LNCaP clone FGC (cell line): ENCODE measurements at regions not wholly inside any gene's neighbourhood (a gene's known extent, or its start where the extent isn't known, plus 50 kb on each side); places are given as distances from the start of the nearest gene placed in this dataset.

Experiments used
- DNase-seq: peaks from one replicate; pipeline ENCODE4 v3.0.0-alpha.2; 2011; ENCODE audit warnings: low read depth
- H3K4me3 ChIP-seq: 2 replicates; pipeline ENCODE4 v1.5.1; 2011; ENCODE audit warnings: mild to moderate bottlenecking, low read depth, low read length, control low read depth
- TF ChIP-seq, protein P1 (sequence below): IDR thresholded peaks from 2 replicates; pipeline ENCODE4 v1.5.1; 2012; ENCODE audit warnings: mild to moderate bottlenecking; ENCODE audit not compliant: control insufficient read depth, insufficient read depth; ENCODE audit errors: extremely low read depth

DNA sequence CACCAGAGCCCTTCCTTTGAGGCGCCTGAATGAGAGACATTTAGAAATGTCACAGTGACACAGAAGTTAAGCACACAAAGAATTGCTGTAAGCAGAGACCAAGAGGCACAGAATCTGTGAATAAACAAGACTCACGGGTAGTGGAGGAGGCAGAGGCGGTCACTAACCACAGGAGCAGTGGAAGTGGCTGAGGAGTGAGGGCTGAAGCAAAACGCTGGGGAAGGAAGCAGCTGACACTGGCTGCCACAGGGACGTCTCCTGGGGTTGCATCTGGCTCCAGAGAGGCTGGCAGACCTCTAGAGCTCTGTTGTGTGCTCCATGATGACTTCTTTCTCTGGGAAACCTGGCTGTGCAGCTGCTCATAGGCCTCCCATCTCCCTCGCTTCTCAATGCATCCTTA lies 65.0 kb upstream of the SLC2A12 start:
- TF ChIP-seq, protein P1, sequence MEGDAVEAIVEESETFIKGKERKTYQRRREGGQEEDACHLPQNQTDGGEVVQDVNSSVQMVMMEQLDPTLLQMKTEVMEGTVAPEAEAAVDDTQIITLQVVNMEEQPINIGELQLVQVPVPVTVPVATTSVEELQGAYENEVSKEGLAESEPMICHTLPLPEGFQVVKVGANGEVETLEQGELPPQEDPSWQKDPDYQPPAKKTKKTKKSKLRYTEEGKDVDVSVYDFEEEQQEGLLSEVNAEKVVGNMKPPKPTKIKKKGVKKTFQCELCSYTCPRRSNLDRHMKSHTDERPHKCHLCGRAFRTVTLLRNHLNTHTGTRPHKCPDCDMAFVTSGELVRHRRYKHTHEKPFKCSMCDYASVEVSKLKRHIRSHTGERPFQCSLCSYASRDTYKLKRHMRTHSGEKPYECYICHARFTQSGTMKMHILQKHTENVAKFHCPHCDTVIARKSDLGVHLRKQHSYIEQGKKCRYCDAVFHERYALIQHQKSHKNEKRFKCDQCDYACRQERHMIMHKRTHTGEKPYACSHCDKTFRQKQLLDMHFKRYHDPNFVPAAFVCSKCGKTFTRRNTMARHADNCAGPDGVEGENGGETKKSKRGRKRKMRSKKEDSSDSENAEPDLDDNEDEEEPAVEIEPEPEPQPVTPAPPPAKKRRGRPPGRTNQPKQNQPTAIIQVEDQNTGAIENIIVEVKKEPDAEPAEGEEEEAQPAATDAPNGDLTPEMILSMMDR, result no peak
- no peak for DNase-seq
- H3K4me3 ChIP-seq, result no peak overlapping the region

DNA sequence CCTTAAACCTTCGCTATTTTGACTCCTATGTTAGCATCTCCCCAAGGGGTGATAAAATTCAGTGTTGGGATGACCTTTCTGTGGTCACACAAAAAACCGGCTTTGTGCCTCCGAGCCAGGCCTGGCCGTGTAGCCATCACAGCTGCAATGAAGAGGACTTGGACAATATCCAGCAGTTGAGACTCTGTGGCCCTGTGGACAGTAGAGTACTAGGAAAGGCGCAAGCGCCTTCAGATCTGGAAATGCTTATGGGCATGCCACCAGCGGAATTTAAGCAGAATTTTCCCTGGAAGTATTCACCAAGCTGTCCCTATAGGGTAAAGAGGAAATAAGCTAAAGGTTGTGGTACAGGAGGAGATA lies 63.3 kb upstream of the SLC2A12 start:
- no peak for DNase-seq
- TF ChIP-seq, protein P1, result no peak
- no peak overlapping the region for H3K4me3 ChIP-seq

DNA sequence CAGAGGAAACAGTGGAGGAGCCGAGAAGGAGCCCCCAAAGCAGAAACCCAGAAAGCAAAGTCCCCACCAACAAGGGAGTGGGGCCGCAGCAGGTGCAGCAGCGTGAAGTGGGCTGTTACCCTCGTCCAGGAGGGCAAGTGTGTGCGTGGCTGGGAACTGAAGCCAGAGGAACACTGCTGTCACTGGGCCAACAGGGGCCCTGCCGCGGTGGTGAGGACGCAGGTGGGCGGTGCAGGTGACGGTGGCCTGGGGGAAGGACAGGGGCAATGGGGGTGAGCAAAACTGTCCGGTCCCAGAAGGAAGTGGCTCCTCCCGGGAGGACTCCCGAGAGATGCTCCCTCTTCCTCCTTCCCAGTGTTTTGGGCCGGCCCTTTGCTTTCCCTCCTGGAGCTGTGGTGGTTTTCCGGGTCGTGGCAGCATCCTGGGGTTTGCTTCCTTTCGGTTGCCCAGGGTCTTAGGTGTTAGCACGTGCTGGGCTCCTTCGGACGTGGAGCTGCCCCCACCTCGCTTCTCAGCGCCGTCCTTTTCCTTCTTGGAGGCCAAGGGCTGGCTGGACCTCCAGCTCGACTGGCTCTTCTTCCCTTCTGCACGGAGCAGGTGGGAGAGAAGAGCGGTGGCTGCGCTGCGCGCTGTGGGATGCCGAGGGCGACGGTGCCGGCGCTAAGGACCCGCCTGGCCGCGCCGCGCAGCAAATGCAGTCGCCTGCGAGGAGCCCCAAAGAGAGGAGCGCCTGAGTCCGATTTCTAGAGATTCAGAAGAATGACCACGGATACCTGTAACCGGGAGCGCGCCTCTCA lies 62.7 kb upstream of the SLC2A12 start:
- no peak overlapping the region for H3K4me3 ChIP-seq
- no peak for DNase-seq
- TF ChIP-seq, protein P1, result no peak

DNA sequence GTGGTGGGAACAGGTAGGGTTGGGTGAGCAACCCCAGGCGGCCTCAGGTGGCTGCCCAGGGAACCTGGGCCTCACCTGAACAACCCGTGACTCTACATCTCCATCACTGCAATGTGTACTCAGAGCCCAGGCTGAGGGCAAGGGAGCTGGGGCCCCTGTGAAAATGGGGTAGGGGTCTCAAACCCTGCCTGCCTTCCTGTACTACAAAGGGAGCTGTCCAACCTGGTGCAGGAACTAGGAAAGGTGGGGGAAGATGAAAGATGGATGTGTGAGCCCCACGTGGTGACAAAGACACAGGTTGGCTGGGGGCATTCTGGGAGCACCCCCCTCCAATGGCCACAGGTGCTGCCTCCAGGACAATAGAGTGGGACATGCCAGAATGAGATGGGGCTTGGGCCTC lies 62.1 kb upstream of the SLC2A12 start:
- TF ChIP-seq, protein P1, result no peak
- no peak for DNase-seq
- H3K4me3 ChIP-seq, result no peak overlapping the region

DNA sequence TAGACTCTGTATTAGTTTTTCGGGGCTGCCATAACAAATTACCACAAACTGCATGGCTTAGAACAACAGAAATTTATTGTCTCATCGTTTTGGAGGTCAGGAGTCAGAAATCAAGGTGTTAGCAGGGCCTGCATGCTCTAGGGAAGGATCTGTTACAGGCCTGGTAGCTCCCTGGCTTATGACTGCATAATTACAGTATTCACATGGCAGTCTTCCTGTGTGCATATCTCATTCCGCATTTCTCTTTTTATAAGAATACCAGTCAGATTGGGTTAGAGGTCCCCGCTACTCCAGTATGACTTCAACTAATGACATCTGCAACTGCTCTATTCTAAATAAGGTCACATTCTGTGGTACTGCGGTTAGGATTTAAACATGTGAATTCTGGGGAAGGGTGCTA lies 59.3 kb upstream of the SLC2A12 start:
- TF ChIP-seq, protein P1, result no peak
- no peak overlapping the region for H3K4me3 ChIP-seq
- no peak for DNase-seq

DNA sequence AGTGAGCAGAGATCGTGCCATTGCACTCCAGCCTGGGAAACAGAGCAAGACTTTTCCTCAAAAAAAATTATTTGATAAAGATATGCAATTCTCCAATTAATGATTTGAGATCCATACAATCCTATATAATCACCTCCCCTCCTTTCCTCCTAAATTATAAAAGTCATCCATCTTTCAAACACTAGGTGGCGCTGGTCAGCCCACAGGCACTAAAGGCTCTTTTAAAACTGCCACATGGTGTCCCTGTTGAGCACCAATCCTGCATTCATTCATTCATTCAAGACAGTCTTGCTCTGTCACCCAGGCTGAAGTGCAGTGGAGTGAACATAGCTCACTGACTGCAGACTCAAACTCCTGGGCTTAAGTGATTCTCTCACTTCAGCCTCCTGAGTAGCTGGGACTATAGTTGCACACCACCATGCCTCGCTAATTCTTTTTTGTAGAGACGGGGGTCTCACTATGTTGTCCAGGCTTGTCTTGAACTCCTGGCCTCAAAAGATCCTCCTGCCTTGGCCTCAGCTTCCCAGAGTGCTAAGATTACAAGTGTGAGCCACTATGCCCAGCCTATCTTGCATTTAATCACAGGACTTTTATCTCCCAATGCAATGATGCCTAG lies 58.7 kb upstream of the SLC2A12 start:
- no peak overlapping the region for H3K4me3 ChIP-seq
- no peak for DNase-seq
- TF ChIP-seq, protein P1, result peak; percentile 83
